Large intestine (tissue), 3 donors: ENCODE measurements at regions not wholly inside any gene's neighbourhood (a gene's known extent, or its start where the extent isn't known, plus 50 kb on each side); places are given as distances from the start of the nearest gene placed in this dataset.

ENCODE experiments used
- DNase-seq, 2 donors: peaks; one replicate each; pipeline versions ENCODE4 v3.0.0 to v3.0.0-alpha.2; 2013
- H3K27ac ChIP-seq: one replicate; pipeline ENCODE4 v1.5.1; 2013; ENCODE audit warnings: low read length
- H3K27me3 ChIP-seq: 2 replicates; pipeline ENCODE4 v1.6.1; 2013; ENCODE audit warnings: low read length; ENCODE audit not compliant: control insufficient read depth, insufficient read depth
- H3K36me3 ChIP-seq: 2 replicates; pipeline ENCODE4 v1.6.1; 2013; ENCODE audit warnings: low read length; ENCODE audit not compliant: control insufficient read depth, insufficient read depth
- H3K4me1 ChIP-seq: one replicate; pipeline ENCODE4 v1.6.1; 2013; ENCODE audit warnings: low read length; ENCODE audit not compliant: control insufficient read depth, insufficient read depth
- H3K4me3 ChIP-seq: one replicate; pipeline ENCODE4 v1.5.1; 2013; ENCODE audit warnings: low read length
- H3K9me3 ChIP-seq: one replicate; pipeline ENCODE4 v1.6.1; 2013; ENCODE audit warnings: mild to moderate bottlenecking, low read depth, low read length, moderate library complexity; ENCODE audit not compliant: control insufficient read depth
- WGBS: methylation state at CpG from one replicate; pipeline ENCODE4 v1.1.5; 2013; ENCODE audit warnings: low lambda C conversion rate; ENCODE audit not compliant: insufficient coverage; 5-methylcytosine and 5-hydroxymethylcytosine counted together

DNA sequence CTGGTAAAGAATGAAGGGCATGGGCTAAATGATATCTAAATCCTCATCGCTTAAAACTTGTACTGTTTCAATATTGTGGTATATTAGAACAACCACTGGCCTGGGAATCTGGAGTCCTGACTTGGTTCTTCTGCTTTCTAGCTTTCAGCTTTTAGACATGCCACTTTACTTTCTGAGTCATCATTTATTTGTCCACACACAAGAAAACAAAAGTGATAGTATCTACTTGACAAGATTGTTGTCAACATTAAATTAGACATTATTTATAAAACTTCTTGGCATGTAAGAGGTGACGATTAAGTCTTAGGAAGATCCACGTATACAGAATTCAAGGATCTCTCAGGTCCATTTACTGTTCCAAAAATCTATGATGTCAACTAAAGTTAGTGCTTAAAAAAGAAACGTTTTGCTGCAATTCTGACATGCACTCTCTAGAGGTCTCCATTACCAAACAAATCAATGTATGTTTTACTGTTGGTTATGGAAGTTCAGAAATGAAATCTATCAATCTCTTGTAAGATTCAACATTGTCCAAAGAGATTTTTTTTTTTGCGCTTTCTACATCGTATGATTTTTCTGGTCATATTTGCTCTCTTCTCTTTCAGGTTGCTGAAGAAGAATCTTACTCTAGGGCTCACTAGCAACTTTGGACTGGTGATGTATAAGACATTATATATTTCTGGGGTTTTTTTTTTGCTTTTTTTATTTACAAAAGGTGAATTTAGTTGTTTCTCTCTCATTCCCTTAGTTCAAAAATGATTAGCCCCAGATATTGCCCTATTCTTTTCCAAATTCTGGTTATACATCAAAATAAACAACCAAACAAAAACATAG lies 53.6 kb upstream of the DYNC1I1 start:
- H3K36me3 ChIP-seq = no peaks in the 10 kb centered on the region
- WGBS = 53% methylated on average over 4 of the region's 6 CpGs
- no peaks in the 10 kb centered on the region for H3K27me3 ChIP-seq
- no peak overlapping the region for H3K27ac ChIP-seq
- no peaks in the 10 kb centered on the region for H3K9me3 ChIP-seq
- DNase-seq = no peak
- no peaks in the 10 kb centered on the region for H3K4me1 ChIP-seq
- no peak overlapping the region for H3K4me3 ChIP-seq

DNA sequence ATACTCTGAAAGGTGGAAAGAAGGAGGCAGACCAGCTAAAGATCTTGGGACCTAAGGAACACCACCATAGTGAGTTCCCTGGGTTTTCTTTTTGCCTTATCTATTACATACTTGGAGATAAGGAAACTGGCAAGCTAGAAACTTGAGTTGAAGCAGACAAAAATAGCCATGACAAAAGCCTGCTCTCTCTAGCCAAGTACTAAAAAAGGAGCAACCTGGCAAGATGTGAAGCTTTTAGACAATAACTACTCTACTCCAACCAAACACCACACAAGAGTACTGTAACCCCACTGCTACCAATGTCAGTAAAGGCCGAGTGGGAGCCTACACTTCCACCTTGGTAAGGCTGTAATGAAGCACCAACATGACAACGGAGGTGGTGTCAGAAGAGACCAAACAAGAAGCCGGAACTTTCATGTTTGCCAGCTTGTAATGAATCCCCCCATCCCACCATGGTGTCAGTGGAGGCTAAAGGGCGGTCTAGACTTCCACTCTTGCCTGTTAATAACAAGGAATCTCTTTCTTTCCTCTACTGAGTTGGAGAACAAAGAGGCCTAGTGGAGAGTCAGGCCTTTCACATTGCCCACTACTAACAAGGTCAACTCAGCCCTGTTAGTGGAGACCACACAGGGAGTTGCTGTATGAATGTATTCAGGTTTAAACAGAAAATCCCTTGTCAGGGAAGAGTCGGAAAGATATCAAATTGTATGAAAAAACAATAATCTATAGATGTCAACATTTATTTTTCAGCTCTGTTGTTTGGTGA lies 55.8 kb upstream of the DYNC1I1 start:
- DNase-seq = no peak
- H3K27ac ChIP-seq = no peak overlapping the region
- no peak overlapping the region for H3K4me3 ChIP-seq
- WGBS = no CpG with 5 or more reads among the region's 5 CpGs
- no peaks in the 10 kb centered on the region for H3K4me1 ChIP-seq
- H3K9me3 ChIP-seq = no peaks in the 10 kb centered on the region
- no peaks in the 10 kb centered on the region for H3K36me3 ChIP-seq
- no peaks in the 10 kb centered on the region for H3K27me3 ChIP-seq

DNA sequence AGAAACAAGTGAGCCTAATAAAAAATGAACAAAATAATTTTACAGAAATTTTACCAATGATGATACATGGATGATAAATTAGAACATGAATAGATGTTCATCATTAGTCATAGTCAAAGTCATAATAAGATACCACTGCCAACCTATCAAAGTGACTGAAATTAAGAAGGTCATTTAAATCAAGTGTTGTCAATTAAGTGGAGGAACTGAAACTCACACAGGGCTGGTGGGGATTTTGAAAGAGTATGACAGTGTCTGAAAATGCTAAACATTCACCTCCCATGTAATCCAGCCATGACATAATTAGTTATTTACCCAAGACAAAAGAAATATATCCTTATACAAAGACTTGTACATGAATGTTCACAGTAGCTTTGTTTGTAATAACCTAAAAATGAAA lies 57.1 kb upstream of the DYNC1I1 start:
- H3K4me1 ChIP-seq = no peaks in the 10 kb centered on the region
- no peak overlapping the region for H3K27ac ChIP-seq
- H3K9me3 ChIP-seq = no peaks in the 10 kb centered on the region
- no peak overlapping the region for H3K4me3 ChIP-seq
- DNase-seq = no peak
- no peaks in the 10 kb centered on the region for H3K27me3 ChIP-seq
- no peaks in the 10 kb centered on the region for H3K36me3 ChIP-seq

DNA sequence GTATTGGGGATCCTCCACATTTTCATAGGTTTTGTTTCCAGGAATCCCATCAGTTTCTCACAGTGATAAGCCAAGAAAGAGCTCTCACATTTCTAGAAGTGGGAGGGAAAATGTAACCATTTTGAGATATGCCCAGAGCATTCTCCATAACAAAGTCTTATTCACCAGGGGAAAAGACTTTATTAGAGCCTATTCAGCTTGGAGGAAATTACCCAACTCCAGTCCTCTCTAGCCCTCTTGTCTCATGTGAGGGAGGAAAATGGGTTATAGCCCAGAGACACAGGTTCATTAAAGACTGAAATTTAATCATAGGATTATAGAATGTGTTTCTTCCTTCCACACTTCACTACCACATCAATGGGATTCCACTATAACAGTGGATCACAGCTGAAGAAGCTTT lies 61.6 kb upstream of the DYNC1I1 start:
- Histone ChIP-seq H3K27ac (no peak overlapping the region), H3K9me3 (no peaks in the 10 kb centered on the region), H3K27me3 (peaks cover 2% of the 10 kb centered on the region), H3K4me3 (no peak overlapping the region), H3K36me3 (no peaks in the 10 kb centered on the region), H3K4me1 (no peaks in the 10 kb centered on the region)
- no peak for DNase-seq

DNA sequence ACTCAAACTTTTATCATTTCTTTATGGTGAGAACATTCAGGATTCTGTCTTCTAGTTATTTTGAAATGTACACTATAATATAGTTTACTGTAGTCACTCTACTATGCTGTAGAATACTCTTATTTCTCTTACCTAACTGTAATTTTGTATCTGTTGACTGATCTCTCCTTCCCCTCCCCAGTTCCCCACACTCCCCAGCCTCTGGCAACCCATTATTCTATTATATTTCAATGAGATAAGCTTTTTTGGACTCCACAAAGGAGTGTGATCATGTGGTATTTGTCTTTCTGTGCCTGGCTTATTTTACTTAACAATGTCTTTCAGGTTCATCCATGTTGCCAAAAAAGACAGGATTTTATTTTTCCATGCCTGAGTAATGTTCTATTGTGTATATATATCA lies 71.4 kb upstream of the DYNC1I1 start:
- no peak for DNase-seq
- H3K4me1 ChIP-seq = no peaks in the 10 kb centered on the region
- H3K36me3 ChIP-seq = no peaks in the 10 kb centered on the region
- no peak overlapping the region for H3K27ac ChIP-seq
- peaks cover 2% of the 10 kb centered on the region for H3K27me3 ChIP-seq
- no peak overlapping the region for H3K4me3 ChIP-seq
- H3K9me3 ChIP-seq = no peaks in the 10 kb centered on the region

DNA sequence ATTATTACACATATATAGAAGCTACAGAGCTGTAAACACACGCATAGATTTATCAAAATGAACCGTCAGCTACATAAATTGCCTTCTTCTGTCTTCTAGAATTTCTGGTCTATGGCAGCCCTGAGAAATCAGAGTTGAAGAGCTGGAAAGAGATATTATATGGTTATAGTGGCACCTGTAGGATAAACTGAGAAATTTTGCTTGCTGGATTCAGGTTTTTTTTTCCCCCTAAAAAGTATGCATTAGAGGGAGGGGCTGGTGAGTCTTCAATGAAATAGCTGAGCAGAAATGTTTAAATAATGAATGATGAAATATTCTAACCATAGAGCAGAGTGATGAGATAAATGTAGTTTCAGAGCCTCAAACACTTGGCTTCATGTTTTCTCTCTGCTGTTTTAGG lies 78.0 kb upstream of the DYNC1I1 start:
- H3K27me3 ChIP-seq = peaks cover 2% of the 10 kb centered on the region
- no CpG with 5 or more reads among the region's 2 CpGs for WGBS

DNA sequence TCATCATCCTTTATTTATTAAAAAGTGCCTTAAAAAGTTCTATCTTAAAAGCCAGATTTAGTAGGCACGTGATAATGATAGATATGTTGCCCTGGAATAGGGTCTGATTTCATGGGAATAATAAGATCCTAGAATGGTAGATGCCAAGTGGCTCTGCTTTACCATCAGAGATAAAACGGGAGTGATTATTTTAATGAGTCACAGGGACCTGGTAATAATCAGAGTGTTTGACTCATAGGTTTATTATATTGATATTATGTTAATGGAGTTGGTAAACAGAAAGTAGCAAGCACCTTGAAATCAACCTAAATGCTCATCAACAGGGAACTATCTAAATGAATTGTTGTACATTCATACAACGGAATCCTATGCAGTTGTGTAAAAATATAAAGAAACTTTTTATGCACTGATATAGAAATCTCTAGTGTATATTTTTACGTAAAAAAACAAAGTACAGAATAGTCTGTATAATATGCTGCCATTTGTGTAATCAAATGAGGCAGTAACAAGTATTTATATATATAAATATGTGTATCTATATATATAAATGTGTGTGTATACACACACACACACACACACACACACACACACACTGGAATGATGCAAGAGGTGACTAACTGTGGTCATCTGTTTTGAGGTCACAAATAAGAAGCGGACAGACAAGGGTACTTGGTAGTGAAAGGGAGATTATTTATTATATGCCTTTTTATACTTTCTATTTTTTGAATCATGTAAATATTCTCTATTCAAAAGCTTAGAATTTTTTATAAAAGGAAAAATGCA lies 78.6 kb upstream of the DYNC1I1 start:
- DNase-seq = no peak
- Histone ChIP-seq H3K27me3 (peaks cover 2% of the 10 kb centered on the region), H3K27ac (no peak overlapping the region), H3K4me3 (no peak overlapping the region), H3K36me3 (no peaks in the 10 kb centered on the region), H3K4me1 (no peaks in the 10 kb centered on the region), H3K9me3 (no peaks in the 10 kb centered on the region)
- 87% methylated on average over 3 of the region's 5 CpGs for WGBS

More for the DNA sequence above, 78.0 kb upstream of the DYNC1I1 start:
- H3K4me1 ChIP-seq = no peaks in the 10 kb centered on the region
- H3K4me3 ChIP-seq = no peak overlapping the region
- DNase-seq = no peak
- H3K9me3 ChIP-seq = no peaks in the 10 kb centered on the region
- H3K27ac ChIP-seq = no peak overlapping the region
- no peaks in the 10 kb centered on the region for H3K36me3 ChIP-seq

DNA sequence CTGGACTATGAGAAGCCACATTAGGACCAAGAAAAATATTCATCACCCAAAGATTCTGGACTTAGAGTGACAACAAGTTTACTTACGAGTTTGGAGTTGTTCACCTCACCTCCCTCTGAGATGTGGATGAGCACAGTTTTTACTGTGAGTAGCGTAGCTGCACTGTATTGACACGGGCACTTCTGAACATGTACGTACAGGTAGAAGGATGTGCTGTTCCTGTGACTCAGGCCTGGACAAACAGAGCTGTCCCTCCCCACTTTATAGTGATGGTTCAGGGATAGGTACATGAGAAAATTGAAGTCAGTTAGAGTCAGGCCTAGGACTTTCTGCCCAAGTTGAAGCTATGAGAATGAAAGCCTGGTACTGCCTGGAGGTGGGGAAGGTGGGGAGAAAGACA lies 80.9 kb upstream of the DYNC1I1 start:
- 100% methylated on average over 1 of the region's 4 CpGs for WGBS
- H3K36me3 ChIP-seq = no peaks in the 10 kb centered on the region
- H3K27me3 ChIP-seq = no peaks in the 10 kb centered on the region
- no peak overlapping the region for H3K4me3 ChIP-seq
- no peaks in the 10 kb centered on the region for H3K4me1 ChIP-seq
- no peak overlapping the region for H3K27ac ChIP-seq
- H3K9me3 ChIP-seq = no peaks in the 10 kb centered on the region
- no peak for DNase-seq

DNA sequence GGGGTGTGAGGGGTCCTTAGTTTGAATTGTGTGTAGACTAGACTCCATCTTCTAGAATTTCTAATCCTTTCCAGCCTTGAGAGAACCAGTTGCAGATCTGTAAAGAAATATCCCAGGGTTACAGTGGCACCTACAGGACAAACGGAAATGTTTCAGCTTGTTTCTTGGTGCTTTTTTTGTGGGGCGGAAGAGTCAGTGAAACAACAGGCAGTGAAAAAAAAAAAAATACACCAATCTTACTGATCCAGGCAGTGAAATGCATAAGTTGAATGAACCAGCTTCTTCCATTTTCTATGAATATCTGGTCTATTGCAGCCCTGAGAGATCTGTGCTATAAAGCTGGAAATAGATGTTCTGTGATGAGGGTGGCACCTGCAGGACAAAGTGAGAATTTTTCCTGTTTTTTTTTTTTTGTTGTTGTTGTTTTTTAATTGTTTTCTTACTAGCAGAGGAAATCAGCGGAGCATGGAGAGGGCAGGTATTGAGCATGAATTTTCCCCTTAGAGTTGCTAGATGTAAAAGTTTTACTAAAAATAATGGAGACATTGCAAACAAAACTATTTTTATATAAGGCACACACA lies 81.9 kb upstream of the DYNC1I1 start:
- DNase-seq = peak in 1 of 2 donors; percentile 56
- Histone ChIP-seq H3K27me3 (no peaks in the 10 kb centered on the region), H3K9me3 (no peaks in the 10 kb centered on the region), H3K4me1 (no peaks in the 10 kb centered on the region), H3K4me3 (no peak overlapping the region), H3K27ac (no peak overlapping the region), H3K36me3 (no peaks in the 10 kb centered on the region)
- WGBS = 0% methylated on average over 1 of the region's 3 CpGs

DNA sequence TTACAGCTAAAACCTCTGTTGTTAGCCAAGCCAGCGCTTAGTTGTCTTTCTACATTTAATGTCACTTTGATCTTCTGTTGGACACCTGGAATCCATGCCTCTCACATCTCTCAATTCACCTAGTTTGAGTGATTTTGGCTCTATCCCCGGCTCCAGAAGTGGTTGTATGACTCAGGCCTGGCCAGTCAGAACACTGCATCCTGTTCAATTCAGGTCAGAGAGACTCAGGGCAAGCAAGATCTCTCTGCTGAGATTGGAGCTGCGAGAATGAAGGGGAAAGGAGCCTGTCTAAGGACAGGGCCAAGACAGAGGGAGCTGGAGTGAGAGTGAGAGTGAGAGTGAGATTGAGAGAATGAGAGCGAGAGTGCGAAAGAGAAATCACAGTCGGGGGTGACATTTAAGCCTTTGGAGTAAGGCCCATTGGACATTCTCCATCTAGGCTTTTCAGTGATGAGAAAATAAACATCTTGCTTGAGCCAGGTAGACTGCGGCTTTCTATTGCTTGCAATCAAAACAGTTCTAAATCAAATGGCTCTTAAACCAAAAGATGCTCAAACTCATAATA lies 83.3 kb upstream of the DYNC1I1 start:
- Histone ChIP-seq H3K27ac (no peak overlapping the region), H3K4me1 (no peaks in the 10 kb centered on the region), H3K27me3 (no peaks in the 10 kb centered on the region), H3K36me3 (no peaks in the 10 kb centered on the region), H3K9me3 (no peaks in the 10 kb centered on the region), H3K4me3 (no peak overlapping the region)
- DNase-seq = no peak
- 91% methylated on average over 4 of the region's 7 CpGs for WGBS
